ENCODE measurements at regions not wholly inside any gene's neighbourhood (a gene's known extent, or its start where the extent isn't known, plus 50 kb on each side); places are given as distances from the start of the nearest gene placed in this dataset.

DNA sequence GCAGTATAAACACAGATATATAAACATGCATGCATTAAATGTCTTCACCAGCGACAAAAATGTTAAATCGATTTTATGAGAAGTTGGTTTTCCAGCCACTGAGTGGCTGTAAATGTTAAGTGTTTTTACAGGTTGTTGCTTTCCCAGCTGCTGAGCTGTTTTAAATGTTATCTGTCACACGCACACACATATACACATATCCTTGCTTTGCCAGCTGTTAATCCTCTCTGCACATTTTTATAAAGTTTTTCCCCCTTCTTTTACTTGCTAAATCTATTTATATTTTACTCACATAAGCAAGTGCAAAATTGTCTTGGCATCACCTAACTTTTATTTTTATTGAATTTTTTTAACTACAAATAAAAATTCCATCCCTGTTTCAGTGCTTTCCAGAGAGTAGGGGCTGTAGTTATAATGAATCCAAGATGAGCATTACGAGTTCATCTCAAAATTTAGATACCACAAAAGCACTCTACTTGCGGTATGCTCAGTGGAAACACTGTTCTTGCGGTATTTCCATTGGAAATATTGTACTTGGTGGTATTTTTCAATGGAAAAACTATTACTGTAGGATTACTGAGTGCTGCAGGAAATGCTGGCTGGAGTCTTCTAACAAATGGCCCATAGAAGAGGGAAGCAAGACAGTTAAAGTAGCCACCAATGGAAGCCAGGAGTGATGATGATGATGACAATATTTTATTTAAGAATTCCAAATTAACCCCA is 124.9 kb upstream of the KCNJ16 start:
- DNase-seq (ENCODE audit: low read depth in 2 of 2): no peak

DNA sequence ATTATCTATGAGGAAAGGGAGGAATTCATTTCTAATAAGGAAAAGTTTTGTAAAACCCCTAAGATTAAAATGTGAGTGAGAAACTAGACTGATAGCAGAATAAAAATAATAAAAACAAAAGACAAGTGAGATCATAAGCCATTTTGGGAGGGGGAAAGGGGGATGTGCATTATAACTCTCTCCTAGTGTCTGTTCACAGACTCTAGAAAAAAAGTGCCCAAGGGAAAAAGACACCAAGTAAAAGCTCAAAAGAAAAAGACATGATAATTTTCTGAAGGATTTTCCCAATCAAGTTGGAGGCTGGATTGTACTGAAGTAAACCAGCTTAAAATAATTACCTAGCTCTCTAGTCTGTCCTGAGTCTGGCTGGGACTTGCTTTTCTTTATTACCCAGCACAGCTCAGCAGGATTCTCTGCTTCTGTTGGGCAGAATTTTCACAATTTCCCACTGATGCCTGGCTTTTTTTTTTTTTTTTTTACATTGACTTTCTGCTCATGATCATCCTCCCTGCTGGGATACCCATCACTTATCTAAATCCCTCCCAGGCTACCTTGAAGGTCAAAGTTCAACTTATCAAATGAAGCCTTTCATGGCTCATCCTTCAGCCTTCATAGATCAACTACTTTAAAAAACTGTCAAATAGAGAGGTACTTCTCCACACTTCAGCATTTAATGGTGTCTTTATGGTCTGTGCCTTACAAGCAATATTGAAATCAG is 124.2 kb upstream of the KCNJ16 start:
- no peak for DNase-seq (ENCODE audit: low read depth in 2 of 2)

DNA sequence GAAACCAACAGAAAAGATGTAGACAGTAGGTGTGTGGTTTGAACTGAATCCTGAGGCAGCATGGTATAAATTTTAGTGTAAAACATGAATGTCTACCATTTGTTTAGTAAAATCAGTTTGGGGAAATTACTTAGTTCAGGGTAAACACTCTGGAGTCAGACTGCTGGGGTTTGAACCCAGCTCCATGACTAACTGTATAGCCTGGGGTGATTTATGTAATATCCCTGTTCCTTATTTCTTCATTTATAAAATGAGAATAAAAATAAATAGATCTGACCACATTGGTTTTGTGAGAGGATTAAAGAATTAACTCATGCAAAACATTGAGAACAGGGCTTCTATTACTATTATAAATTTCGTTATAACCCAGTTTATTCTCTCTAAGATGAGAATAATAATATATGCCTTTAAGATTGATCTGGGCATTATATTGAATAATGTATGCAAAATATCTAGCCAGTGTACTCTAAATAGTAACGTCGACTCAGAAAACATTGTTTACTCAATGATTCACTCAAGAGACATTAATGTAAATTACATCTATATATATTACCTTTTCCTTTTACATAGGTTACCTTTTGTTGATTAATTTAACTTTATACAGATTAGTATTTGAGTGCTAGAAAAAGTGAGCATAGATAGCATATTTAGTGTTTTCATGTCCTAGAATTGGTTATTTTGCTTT is 120.6 kb upstream of the KCNJ16 start:
- no peak for DNase-seq (ENCODE audit: low read depth in 2 of 2)

DNA sequence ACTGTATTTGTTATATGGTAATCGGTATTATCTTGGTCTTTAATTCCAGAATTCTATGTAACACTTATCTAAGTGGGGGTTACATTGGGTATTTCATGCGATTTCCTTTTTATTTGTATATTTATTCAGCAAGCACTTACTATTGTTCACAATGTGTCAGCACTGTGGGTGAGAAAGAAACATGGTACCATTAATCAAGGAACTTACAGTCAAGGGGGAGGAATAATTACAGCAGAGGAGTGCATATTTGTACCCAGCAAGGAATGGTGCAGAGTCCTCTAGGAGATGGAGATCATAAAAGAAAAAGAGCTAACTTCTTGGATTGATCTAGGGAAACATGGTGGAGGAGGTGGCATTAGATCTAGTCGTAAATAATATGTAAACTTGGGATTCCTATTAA is 117.0 kb upstream of the KCNJ16 start:
- no peak for DNase-seq (ENCODE audit: low read depth in 2 of 2)

DNA sequence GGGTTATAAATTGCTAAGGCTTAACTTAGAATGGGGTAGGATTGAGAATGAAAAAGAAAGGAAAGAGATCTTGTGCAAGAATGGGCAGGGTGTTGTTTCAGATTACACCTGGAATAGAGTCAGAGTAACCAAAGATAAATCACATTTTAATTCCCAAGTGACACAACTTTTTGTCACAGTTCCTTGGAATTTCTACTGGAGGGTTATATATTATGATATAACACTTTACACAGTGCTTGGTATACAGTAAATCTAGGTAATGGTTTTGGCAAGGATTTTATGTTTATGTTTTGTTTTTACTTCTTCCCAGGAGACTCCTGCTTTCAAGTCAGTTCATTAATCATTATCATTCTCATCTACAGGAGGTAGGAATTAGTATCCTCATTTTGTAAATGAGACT is 115.7 kb upstream of the KCNJ16 start:
- no peak for DNase-seq (ENCODE audit: low read depth in 2 of 2)

DNA sequence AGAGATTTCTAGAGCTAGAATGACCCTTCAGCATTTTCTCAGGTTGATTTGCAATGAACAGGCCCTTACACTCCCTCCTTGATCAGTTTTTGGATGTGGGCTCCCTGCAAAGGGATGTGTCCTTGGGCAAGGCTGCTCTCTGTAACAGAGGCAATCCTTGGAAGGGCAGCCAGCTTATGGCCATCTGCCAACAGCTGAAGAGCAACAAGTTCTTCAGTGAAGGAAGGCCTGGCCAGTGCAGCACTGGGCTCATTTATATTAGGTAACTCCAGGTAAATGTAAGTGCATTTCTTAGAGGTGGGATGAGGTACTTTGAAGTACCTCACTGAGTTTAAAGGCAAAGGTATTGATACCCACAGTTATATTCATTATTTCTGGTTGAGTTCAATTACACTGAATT is 114.3 kb upstream of the KCNJ16 start:
- DNase-seq (ENCODE audit: low read depth in 2 of 2): no peak

DNA sequence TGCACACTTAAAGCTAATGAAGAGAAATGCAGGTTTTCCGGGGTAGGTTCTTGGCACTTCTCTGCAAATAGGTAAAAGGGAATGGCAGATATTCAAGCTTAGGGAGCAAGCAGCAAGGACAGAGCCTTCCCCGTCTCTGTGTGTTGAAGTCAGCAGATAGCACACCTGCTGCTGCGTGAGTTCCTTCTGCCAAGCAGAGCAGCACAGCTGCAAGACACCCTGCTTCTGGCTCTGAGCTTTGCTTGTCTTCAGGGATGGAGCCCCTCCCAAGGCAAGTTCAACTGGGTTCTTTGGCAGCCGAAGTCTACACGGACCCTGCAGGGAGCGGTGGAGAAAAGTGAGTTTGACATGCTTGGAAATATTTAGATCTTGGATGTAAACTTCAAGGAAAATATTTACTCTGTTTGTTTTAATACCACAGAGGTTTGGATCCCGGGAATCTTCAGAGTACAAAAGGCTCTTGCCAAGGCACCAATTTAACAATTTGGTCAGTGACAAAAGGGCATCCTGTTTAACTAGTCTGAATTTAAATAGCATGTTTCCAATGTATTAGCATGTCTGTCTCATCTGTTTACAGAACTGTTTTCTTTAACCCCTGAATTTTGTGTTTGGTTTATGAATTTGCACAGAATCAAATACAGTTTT is 113.4 kb upstream of the KCNJ16 start:
- no peak for DNase-seq (ENCODE audit: low read depth in 2 of 2)

DNA sequence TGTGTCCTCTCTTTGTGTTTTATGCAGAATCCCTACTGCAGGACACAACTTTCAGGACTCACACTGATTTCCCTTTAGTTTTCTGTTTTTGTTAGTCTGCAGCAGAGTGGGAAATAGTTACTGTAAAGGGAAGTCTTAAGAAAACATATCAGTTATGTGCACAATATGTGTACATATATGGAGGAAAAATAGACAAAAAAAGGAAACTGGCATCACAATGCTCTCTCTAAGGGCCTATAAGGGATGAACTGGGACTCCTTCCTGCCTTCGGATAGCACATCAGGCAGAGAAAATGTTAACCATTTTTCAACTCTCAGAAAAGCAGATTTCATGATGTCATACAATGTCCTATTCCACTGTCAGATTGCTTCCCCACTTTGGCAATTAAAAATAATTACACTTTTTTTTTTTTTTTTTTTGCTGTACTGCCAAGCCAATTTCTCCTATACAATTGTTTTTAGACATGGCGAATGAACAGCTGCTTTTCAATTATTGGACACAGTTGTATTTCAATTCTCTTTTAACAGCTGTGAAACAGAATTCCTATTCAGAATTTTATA is 112.5 kb upstream of the KCNJ16 start:
- no peak for DNase-seq (ENCODE audit: low read depth in 2 of 2)

DNA sequence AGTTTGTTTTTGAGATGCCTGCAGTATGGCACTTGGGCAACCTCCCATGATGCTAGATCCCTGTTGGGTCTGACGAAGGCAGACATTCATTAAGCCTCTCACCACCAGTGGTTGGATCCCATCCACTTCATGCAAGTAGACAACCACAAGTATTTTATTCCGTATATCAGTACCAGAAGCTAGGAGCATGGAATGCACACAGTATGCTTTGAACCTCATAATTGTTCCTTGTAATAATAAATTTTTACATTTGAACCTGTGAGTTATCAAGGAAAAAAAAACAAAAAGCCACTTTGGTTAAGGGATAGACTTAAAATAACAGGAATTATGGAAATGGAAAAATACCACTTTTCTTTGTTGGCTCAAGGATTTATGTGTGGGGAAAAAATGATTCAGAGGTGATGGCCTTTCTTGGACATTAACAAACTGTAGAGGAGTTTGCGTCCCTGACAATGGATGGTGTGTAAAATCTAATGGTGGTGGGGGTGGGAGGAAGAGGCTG is 107.1 kb upstream of the KCNJ16 start:
- no peak for DNase-seq (ENCODE audit: low read depth in 2 of 2)

DNA sequence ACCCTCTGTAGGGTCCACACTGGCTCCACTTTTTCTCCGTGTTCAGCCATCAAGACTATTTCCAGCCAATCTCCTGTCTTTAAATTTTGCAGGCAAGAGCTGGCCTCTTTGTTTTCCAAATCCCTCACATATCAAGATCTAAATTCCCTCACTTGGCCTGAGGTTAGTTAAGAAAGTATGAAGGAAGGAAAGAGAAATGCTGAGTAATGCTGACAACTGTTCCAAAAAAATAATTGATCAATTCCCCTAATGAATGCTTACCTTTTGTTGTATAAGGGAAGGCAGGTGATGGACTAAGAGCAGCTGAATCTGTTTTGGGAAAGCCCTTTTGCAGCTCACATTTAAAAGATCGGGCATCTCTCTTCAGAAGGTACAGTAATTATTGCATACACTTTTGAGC is 105.1 kb upstream of the KCNJ16 start:
- DNase-seq (ENCODE audit: low read depth in 2 of 2): no peak

DNA sequence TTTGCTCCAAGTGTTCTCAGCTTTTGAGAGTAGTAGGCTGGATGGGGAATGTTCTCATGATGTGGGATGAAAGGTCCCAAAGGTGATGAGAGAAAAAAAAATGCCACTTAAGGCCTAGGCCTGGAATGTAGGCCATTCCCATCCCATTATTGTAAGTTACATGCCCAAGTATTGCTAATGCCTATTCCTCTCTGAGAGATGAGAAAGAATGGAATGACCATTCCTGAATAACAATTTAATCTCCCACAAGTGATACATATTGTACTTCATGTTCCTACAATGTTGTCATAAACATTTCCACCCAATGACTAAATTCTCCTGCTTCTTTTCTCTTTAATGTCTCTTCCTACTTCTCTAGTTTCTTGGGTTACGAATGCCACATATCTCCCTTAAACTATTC is 102.8 kb upstream of the KCNJ16 start:
- DNase-seq (ENCODE audit: low read depth in 2 of 2): no peak

DNA sequence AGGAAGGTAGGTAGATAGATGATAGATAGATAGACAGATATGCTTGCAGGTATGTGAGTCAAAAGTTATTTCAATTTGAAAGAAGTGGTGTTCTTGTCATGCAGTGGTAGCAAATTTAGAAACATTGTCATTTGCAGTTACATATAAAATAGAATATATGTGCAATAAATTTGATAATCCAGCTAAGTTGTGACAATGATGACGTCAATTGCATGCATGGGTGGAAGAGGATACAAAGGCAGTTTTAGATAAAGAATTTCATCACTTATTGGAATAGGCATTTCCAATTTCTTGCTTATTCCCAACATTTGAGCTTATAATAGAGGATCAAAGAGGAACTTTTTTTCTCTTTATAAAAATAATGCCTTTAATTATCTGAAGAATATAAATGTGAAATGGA is 99.2 kb upstream of the KCNJ16 start:
- DNase-seq (ENCODE audit: low read depth in 2 of 2): no peak

DNA sequence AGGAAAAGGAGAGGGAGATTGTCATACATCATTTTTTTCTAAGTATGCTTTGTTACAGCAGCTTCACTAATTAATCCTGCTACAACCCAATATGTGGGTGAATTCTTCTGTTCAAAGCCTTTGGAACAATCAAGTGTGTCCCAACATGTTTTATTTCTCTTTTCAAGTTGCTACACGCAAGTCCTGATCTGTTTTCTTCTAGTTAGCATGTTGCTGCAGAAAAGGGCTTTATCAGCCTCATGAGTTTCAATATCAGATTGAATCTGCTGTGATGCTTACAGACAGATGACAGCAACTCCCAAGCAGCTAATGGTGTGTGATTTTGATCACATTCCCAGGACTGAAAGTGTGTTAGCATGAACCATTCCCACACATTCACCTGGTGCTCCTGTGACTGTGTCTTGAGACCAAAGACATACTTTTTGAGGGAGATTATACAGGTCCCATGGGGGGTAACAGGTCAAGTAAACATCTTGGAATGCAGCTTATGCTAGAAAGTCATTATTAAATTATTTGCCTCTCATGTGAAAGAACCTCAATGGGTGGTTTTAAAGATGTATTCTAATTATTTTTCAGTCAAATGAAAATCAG is 96.9 kb upstream of the KCNJ16 start:
- DNase-seq (ENCODE audit: low read depth in 2 of 2): no peak

DNA sequence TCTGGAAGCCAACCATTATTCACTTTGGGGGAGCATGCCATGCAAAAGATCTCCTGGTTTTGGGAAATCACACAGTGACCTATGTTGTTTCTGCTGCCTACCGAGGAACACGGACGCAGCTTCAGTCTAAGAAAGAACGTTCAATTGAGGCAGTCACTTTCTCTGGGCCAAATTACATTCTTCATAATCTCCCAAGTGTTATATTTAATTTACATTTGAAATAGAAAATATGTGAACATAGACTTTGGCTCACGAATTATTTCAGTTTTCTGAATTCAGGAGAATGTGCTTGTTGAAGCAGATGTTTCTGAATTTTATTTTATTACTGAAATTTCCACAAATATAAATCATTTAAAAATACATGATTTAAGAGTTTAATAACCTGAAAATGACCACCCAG is 93.6 kb upstream of the KCNJ16 start:
- no peak for DNase-seq (ENCODE audit: low read depth in 2 of 2)

DNA sequence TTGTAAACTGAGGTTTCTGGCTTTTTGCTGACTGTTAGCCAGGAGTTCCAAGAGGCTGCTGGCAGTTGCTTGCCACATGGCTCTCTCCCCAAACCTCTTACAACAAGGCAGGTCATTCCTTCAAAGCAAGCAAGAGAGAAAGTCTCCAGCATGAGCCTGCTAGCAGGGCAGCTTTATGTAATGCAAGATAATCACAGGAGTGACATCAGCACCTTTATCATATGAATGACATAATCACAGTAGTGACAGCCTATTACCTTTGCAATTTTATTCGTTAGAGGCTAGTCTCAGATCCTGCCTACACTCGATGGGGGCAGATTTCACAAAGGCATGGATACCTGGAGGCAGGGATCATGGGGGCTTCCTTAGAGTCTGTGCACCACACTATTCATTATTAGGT is 79.5 kb upstream of the KCNJ16 start:
- DNase-seq (ENCODE audit: low read depth in 2 of 2): no peak

DNA sequence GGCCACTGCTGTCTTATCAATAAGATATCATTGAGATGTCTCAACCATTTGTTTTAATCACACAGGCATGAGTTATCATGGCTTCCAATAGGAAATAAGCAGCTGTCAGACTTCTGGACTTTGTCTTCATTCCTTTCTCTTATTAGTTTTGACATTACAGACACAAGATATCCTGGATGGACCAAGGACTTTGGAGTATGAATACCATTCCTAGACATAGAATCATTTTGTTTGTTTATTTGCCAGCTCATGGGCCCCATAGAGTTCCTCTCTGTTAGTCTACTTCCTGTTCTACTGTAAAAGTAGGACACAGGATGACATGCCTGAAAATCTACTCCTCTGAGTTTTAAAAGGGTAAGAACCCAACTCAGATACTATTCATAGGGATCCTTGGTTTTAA is 77.7 kb upstream of the KCNJ16 start:
- no peak for DNase-seq (ENCODE audit: low read depth in 2 of 2)

DNA sequence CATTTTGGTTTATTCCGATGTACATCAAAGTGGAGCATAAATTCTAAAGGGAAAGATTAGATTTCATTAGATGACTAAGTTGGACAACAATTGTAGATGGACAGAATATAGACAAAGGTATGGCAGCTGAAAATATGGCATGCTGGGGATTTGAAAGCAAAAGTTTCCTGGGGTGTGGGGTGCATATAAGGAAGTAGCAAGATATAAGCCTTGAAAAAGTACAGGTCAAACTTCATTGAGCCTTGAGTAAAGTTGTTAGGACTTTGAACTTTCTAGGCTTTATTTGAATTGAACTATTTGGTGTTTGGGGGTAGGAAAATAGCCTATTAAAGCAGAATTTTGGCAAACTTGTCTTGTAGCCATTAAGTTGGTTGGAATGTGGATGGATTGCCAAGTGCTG is 75.8 kb upstream of the KCNJ16 start:
- no peak for DNase-seq (ENCODE audit: low read depth in 2 of 2)

DNA sequence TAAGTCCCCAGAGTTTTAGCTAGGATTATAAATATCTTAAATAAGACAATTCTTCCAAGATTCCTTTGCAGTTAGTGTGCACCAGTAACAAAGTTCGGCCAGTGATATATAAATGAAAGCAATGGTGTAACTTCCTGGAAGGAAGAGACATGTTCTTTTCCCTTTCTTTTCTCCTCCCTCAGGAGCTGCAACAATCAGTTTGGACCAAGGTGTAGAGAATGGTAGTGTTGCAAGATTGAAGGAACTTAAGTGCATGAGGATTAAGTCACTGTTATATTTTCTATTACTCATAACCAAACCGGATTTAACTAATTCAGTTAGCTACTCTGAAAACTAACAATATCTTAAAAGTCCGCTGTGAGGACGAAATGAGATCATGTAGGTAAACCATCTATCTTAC is 68.9 kb upstream of the KCNJ16 start:
- DNase-seq (ENCODE audit: low read depth in 2 of 2): no peak

DNA sequence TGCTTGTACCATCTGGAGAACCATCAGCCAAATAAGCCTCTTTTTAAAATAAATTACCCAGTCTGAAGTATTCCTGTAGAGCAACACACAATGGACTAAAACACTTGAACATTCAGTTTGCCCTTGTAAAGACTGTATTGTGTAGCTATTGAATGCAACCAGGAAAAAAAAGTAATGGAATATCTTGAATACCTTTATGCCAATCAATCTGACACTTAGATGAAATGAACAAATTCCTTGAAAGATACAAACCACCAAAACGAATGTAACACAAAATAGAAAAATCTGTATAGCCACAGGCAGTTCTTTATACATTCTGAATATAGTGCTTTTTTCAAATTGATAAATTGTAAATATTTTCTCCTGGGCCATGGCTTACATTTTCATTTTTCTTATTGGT is 63.3 kb upstream of the KCNJ16 start:
- DNase-seq (ENCODE audit: low read depth in 2 of 2): no peak

DNA sequence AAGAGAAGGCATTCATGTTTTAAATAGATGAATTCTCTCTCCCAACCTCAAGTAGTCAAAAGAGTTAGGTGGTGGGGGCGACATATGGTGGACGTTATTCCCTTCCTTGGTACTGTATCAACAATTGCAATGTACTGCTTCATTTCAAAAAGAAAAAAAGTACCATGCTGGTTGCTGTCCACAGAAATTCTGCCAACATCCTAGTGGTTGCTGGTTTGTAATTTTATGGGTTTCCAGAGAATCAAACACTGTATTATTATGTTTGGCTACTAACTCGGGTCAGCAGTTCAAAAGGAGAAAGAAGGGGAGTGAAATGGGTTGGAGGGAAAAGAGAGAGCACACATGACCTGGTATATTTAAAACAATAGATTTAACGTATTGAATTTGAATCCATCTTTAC is 61.1 kb upstream of the KCNJ16 start:
- no peak for DNase-seq (ENCODE audit: low read depth in 2 of 2)

DNA sequence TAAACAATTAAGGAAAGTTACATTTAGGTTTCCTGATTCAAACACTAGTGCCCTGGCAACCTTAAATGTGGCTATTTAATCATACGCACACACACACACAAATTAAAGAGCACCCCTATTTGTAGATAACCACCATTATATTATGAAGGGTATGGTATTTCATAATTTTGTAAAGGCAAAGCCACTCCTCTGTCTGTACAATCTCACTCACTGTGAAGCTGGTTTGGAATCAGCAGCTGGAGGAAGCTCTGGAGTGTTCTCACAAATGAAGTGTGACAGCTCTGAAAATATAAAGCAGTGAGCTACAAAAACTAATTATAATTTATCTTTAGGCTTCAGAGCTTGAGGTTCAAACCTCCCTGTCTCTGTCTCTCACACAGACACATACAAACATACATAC is 57.9 kb upstream of the KCNJ16 start:
- DNase-seq (ENCODE audit: low read depth in 2 of 2): no peak

DNA sequence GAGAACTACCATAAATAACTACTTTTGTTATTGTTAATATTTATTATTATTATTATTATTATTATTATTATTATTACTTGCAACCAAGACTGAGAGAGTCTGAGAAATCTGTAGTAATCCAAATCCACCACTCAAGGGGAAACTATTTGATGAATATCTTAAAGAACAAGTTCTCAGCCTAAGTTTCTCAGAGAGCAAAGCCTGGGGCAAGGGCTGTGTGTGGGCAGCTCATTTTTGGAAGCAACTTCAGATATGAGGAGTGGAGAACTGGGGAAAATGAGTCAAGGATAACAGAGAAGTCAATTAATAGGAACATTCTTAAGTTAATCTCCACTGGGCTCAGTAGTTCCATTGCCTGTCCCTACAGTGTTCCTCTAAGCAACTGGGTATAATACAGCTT is 57.1 kb upstream of the KCNJ16 start:
- no peak for DNase-seq (ENCODE audit: low read depth in 2 of 2)

All from activated CD4-positive, alpha-beta T cell treated with anti-CD3 and anti-CD28 coated beads for 24 hours (primary cell).